RWPE2 (cell line): ENCODE measurements at regions not wholly inside any gene's neighbourhood (a gene's known extent, or its start where the extent isn't known, plus 50 kb on each side); places are given as distances from the start of the nearest gene placed in this dataset.

Experiments used
- ATAC-seq: fragments of 200-7000 bp; cut with Tn5 transposase; 3 replicates; pipeline ENCODE4 v1.9.1; 2021; ENCODE audit warnings: low read depth
- DNase-seq: peaks from one replicate; pipeline ENCODE4 v3.0.0-alpha.2; 2020; ENCODE audit warnings: low spot score
- H3K27ac ChIP-seq: fragments of 450-650 bp; 2 replicates; pipeline ENCODE4 v1.5.1; 2017; ENCODE audit warnings: mild to moderate bottlenecking; ENCODE audit not compliant: poor library complexity, severe bottlenecking
- H3K27me3 ChIP-seq: fragments of 250-450 bp; sonication (Bioruptor Pico); 2 replicates; pipeline ENCODE4 v1.5.1; 2021; ENCODE audit warnings: mild to moderate bottlenecking, moderate library complexity; ENCODE audit not compliant: insufficient read depth, poor library complexity, severe bottlenecking
- H3K36me3 ChIP-seq: fragments of 250-450 bp; sonication (Bioruptor Pico); 2 replicates; pipeline ENCODE4 v1.5.1; 2020; ENCODE audit warnings: low read depth, mild to moderate bottlenecking, moderate library complexity
- H3K4me1 ChIP-seq: fragments of 250-450 bp; sonication (Bioruptor Pico); 2 replicates; pipeline ENCODE4 v1.5.1; 2021; ENCODE audit warnings: mild to moderate bottlenecking, moderate library complexity; ENCODE audit not compliant: insufficient read depth, poor library complexity, severe bottlenecking
- H3K4me3 ChIP-seq: fragments of 250-450 bp; sonication (Bioruptor Pico); 2 replicates; pipeline ENCODE4 v1.5.1; 2021; ENCODE audit warnings: mild to moderate bottlenecking, moderate library complexity; ENCODE audit not compliant: severe bottlenecking
- H3K9me3 ChIP-seq: fragments of 250-450 bp; sonication (Bioruptor Pico); 2 replicates; pipeline ENCODE4 v1.5.1; 2021; ENCODE audit warnings: mild to moderate bottlenecking, moderate library complexity; ENCODE audit not compliant: severe bottlenecking
- CTCF ChIP-seq: fragments of 450-650 bp; IDR thresholded peaks from one replicate; pipeline ENCODE4 v1.5.1; 2017; ENCODE audit warnings: mild to moderate bottlenecking, moderate library complexity; ENCODE audit not compliant: poor library complexity, severe bottlenecking

GRCh38 chr17:70901870-70902269 lies 732.5 kb downstream of the KCNJ2 start:
- ATAC-seq = no peak
- Histone ChIP-seq H3K27me3 (no peaks in the 10 kb centered on the region), H3K4me1 (peaks cover 12% of the 10 kb centered on the region), H3K4me3 (no peak overlapping the region), H3K36me3 (no peaks in the 10 kb centered on the region), H3K9me3 (no peaks in the 10 kb centered on the region), H3K27ac (no peak overlapping the region)
- no peak for TF ChIP-seq CTCF
- no peak for DNase-seq

GRCh38 chr17:70905796-70906195 lies 736.5 kb downstream of the KCNJ2 start:
- Histone ChIP-seq H3K27ac (peak overlapping the region; percentile 12), H3K4me1 (peaks cover 12% of the 10 kb centered on the region), H3K4me3 (no peak overlapping the region), H3K27me3 (no peaks in the 10 kb centered on the region), H3K9me3 (no peaks in the 10 kb centered on the region), H3K36me3 (no peaks in the 10 kb centered on the region)
- no peak for DNase-seq
- peak; percentile 82 for ATAC-seq
- no peak for TF ChIP-seq CTCF

DNA sequence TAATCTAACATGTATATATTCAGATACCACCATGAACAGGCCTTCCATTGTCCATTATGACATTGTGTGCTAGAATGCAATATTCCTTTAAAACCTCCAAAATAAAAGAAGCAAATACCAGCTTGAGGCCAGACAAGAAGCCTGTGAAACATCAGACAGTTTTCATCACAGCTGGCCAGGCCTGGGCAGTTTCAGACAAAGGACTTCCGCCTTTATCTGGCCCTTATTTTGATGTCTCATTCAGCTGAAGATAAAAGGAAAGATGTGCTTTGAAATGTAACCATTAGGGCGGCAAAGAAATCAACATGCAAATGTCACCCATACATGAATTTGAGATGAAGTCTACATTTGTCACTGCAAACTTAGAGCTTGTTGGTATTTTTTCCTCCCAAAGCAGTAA lies 737.5 kb downstream of the KCNJ2 start:
- DNase-seq (no peak), ATAC-seq (no peak)
- Histone ChIP-seq H3K9me3 (no peaks in the 10 kb centered on the region), H3K36me3 (no peaks in the 10 kb centered on the region), H3K27me3 (no peaks in the 10 kb centered on the region), H3K27ac (peak overlapping the region; percentile 12), H3K4me3 (no peak overlapping the region), H3K4me1 (peaks cover 12% of the 10 kb centered on the region)
- no peak for TF ChIP-seq CTCF

DNA sequence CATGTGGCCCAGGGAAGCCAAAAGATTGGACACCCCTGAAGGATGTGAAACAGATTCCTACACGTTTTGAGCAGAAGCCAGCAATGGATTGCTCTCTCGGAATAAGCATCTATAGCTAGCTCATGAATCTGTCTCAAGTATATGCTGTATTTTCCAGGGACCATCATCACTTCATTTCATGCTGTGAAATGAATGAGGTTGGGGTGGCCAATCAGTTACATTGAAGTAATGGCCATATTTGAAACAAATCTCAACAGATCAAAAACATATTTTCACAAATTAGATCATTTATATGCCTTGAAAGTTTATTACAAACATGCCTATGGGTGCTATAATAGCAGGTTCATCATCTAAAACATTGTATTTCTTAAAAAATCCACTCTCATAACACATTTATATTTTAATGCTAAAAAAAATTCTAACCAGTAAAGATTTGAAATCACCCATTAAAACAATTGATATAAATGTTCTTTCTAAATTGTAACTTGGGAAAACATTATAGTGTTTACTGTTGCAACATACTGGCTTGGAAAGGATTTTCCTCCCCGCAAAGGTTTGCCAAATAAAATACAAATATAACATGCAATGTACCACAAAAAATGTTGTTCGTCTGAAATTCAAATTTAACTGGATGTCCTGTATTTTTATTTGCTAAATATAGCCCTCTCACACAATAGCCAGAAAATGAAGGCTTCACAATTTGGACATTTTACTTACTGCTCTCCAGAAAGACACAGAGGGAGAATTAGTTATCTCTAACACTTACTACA lies 743.6 kb downstream of the KCNJ2 start:
- ATAC-seq (no peak), DNase-seq (no peak)
- TF ChIP-seq CTCF = no peak
- Histone ChIP-seq H3K27ac (no peak overlapping the region), H3K27me3 (no peaks in the 10 kb centered on the region), H3K9me3 (no peaks in the 10 kb centered on the region), H3K4me1 (no peaks in the 10 kb centered on the region), H3K4me3 (no peak overlapping the region), H3K36me3 (no peaks in the 10 kb centered on the region)

GRCh38 chr17:70916469-70916868 lies 747.1 kb downstream of the KCNJ2 start:
- H3K27me3 ChIP-seq = no peaks in the 10 kb centered on the region
- no peaks in the 10 kb centered on the region for H3K36me3 ChIP-seq
- no peak for TF ChIP-seq CTCF
- ATAC-seq (no peak), DNase-seq (no peak)
- H3K27ac ChIP-seq = no peak overlapping the region
- no peaks in the 10 kb centered on the region for H3K4me1 ChIP-seq
- no peak overlapping the region for H3K4me3 ChIP-seq
- no peaks in the 10 kb centered on the region for H3K9me3 ChIP-seq
